ENCODE measurements at regions not wholly inside any gene's neighbourhood (a gene's known extent, or its start where the extent isn't known, plus 50 kb on each side); places are given as distances from the start of the nearest gene placed in this dataset.

DNA sequence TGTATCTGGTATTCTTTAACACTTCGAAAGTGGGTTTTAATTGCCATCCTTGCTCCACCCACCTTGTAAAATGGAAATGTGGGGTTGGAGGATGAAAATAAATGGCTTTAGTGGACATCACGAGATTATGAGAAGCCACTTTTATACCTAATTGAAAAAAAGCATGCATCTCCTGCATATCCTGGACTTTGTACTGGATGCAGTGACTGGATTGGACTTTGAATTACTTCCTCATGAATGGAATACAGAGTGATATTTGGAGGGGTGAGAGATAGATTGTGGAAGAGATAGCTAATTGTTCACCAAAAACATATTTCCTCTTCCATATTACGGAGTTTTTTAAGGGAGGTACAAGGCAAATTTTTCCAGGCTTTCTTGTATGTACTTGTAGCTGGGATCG lies 813.0 kb downstream of the TENT5A start:
- H3K4me1 ChIP-seq, result no peaks in the 10 kb centered on the region
- peaks cover 0 to 10% (median 4%) of the 10 kb centered on the region in 4 donors for H3K9me3 ChIP-seq
- TF ChIP-seq EP300 (IDR thresholded peaks at IDR 0.05), result no peak
- TF ChIP-seq, protein P1, sequence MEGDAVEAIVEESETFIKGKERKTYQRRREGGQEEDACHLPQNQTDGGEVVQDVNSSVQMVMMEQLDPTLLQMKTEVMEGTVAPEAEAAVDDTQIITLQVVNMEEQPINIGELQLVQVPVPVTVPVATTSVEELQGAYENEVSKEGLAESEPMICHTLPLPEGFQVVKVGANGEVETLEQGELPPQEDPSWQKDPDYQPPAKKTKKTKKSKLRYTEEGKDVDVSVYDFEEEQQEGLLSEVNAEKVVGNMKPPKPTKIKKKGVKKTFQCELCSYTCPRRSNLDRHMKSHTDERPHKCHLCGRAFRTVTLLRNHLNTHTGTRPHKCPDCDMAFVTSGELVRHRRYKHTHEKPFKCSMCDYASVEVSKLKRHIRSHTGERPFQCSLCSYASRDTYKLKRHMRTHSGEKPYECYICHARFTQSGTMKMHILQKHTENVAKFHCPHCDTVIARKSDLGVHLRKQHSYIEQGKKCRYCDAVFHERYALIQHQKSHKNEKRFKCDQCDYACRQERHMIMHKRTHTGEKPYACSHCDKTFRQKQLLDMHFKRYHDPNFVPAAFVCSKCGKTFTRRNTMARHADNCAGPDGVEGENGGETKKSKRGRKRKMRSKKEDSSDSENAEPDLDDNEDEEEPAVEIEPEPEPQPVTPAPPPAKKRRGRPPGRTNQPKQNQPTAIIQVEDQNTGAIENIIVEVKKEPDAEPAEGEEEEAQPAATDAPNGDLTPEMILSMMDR (IDR thresholded peaks at IDR 0.05), result no peak
- no peak for TF ChIP-seq POLR2A (IDR thresholded peaks at IDR 0.05)
- no peak for TF ChIP-seq POLR2AphosphoS5 (IDR thresholded peaks at IDR 0.05)
- H3K27me3 ChIP-seq, result no peaks in the 10 kb centered on the region
- DNase-seq, result no peak
- intact Hi-C loops (cut with DNase I; ENCODE audit: low total_unique reads), result no loop called here
- WGBS, 5 donors, result 69 to 79% (median 70%) methylated on average over 4 of the region's 4 CpGs
- no peaks in the 10 kb centered on the region for H3K36me3 ChIP-seq
- no peak overlapping the region for H3K27ac ChIP-seq
- H3K4me3 ChIP-seq, result no peak overlapping the region

GRCh38 chr6:80938131-80938530 lies 814.4 kb downstream of the TENT5A start:
- WGBS, 5 donors, result 35 to 63% (median 54%) methylated on average over 1 of the region's 1 CpG
- Histone ChIP-seq H3K36me3 (no peaks in the 10 kb centered on the region), H3K27ac (no peak overlapping the region), H3K9me3 (peaks cover 0 to 15% (median 5%) of the 10 kb centered on the region in 4 donors), H3K27me3 (no peaks in the 10 kb centered on the region), H3K4me3 (no peak overlapping the region), H3K4me1 (no peaks in the 10 kb centered on the region)
- intact Hi-C loops (cut with DNase I; ENCODE audit: low total_unique reads), result no loop called here
- no peak for DNase-seq
- TF ChIP-seq, protein P1 (IDR thresholded peaks at IDR 0.05), result no peak
- TF ChIP-seq POLR2A (IDR thresholded peaks at IDR 0.05) (no peak), EP300 (IDR thresholded peaks at IDR 0.05) (no peak), POLR2AphosphoS5 (IDR thresholded peaks at IDR 0.05) (no peak)

GRCh38 chr6:80932359-80932758 lies 820.1 kb downstream of the TENT5A start:
- H3K36me3 ChIP-seq, result no peaks in the 10 kb centered on the region
- no peak for DNase-seq
- no peaks in the 10 kb centered on the region for H3K4me1 ChIP-seq
- peaks cover 0 to 14% (median 3%) of the 10 kb centered on the region in 4 donors for H3K9me3 ChIP-seq
- H3K27me3 ChIP-seq, result no peaks in the 10 kb centered on the region
- no peak overlapping the region for H3K4me3 ChIP-seq
- H3K27ac ChIP-seq, result no peak overlapping the region
- TF ChIP-seq, protein P1 (IDR thresholded peaks at IDR 0.05), result no peak
- no peak for TF ChIP-seq POLR2A (IDR thresholded peaks at IDR 0.05)
- intact Hi-C loops (cut with DNase I; ENCODE audit: low total_unique reads), result no loop called here

DNA sequence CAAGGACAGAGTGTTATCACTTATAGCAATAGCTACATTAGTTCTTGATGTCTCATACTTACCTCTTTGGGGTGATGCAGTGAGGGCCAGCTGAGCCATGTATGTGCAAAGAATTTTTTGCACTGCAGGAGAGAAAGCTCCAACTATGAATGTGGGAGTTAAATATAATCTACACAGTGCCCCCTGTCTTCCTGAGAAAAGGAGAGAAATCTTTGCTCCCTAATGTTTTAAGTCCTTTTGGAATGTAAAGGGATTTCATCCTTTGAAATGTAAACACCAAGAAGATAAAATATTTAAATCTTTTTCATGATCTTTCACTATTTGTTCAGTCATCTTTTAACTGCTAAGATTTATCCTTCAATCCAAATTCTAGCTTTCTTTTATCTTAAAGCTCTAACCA lies 822.1 kb downstream of the TENT5A start:
- H3K4me3 ChIP-seq, result no peak overlapping the region
- TF ChIP-seq EP300 (IDR thresholded peaks at IDR 0.05), result no peak
- TF ChIP-seq POLR2A (IDR thresholded peaks at IDR 0.05), result no peak
- TF ChIP-seq, protein P1 (IDR thresholded peaks at IDR 0.05), result no peak
- TF ChIP-seq POLR2AphosphoS5 (IDR thresholded peaks at IDR 0.05), result no peak
- peaks cover 0 to 16% (median 3%) of the 10 kb centered on the region in 4 donors for H3K9me3 ChIP-seq
- DNase-seq, result no peak
- intact Hi-C loops (cut with DNase I; ENCODE audit: low total_unique reads), result no loop called here
- no peaks in the 10 kb centered on the region for H3K36me3 ChIP-seq
- H3K4me1 ChIP-seq, result no peaks in the 10 kb centered on the region
- no peak overlapping the region for H3K27ac ChIP-seq
- no peaks in the 10 kb centered on the region for H3K27me3 ChIP-seq

Measured in stomach (tissue), 8 donors.